ENCODE measurements at regions not wholly inside any gene's neighbourhood (a gene's known extent, or its start where the extent isn't known, plus 50 kb on each side); places are given as distances from the start of the nearest gene placed in this dataset.

GRCh38 chr10:108616559-108617285 lies 1306.6 kb downstream of the XPNPEP1 start:
- Histone ChIP-seq H3K36me3 (no peaks in the 10 kb centered on the region), H3K4me3 (no peak overlapping the region), H3K27me3 (no peaks in the 10 kb centered on the region), H3K4me1 (no peaks in the 10 kb centered on the region), H3K27ac (no peak overlapping the region), H3K9me3 (peaks cover 0 to 3% (median 0%) of the 10 kb centered on the region in 12 donors)
- ATAC-seq (no peak), DNase-seq (no peak)
- TF ChIP-seq POLR2A (IDR thresholded peaks at IDR 0.05) (no peak), CTCF (IDR thresholded peaks at IDR 0.05) (no peak)
- intact Hi-C loops (cut with DNase I): no loop called here
- WGBS, 4 donors: 74 to 83% (median 76%) methylated on average over 6 of the region's 6 CpGs

GRCh38 chr10:108615576-108616320 lies 1307.6 kb downstream of the XPNPEP1 start:
- no peak for DNase-seq
- ATAC-seq: no peak
- intact Hi-C loops (cut with DNase I): no loop called here
- Histone ChIP-seq H3K9me3 (peaks cover 0 to 3% (median 0%) of the 10 kb centered on the region in 12 donors), H3K27me3 (no peaks in the 10 kb centered on the region), H3K4me3 (no peak overlapping the region), H3K36me3 (no peaks in the 10 kb centered on the region), H3K27ac (no peak overlapping the region), H3K4me1 (no peaks in the 10 kb centered on the region)
- 59 to 62% (median 60%) methylated on average over 3 of the region's 3 CpGs for WGBS, 4 donors
- TF ChIP-seq CTCF (IDR thresholded peaks at IDR 0.05) (no peak), POLR2A (IDR thresholded peaks at IDR 0.05) (no peak)

GRCh38 chr10:108612485-108612884 lies 1310.8 kb downstream of the XPNPEP1 start:
- no peaks in the 10 kb centered on the region for H3K4me1 ChIP-seq
- H3K9me3 ChIP-seq: peaks cover 0 to 17% (median 0%) of the 10 kb centered on the region in 12 donors
- WGBS, 4 donors: 52 to 61% (median 53%) methylated on average over 3 of the region's 3 CpGs
- no peak overlapping the region for H3K27ac ChIP-seq
- ATAC-seq (no peak), DNase-seq (no peak)
- TF ChIP-seq CTCF (IDR thresholded peaks at IDR 0.05): no peak
- no peak for TF ChIP-seq POLR2A (IDR thresholded peaks at IDR 0.05)
- intact Hi-C loops (cut with DNase I): no loop called here
- H3K27me3 ChIP-seq: no peaks in the 10 kb centered on the region
- H3K36me3 ChIP-seq: no peaks in the 10 kb centered on the region
- no peak overlapping the region for H3K4me3 ChIP-seq

- WGBS, 4 donors: 28 to 54% (median 36%) methylated on average over 1 of the region's 1 CpG
These were observed 1314.5 kb downstream of the XPNPEP1 start for GRCh38 chr10:108608860-108609259.

More at GRCh38 chr10:108608860-108609259, 1314.5 kb downstream of the XPNPEP1 start:
- intact Hi-C loops (cut with DNase I): no loop called here
- no peaks in the 10 kb centered on the region for H3K27me3 ChIP-seq
- ATAC-seq (no peak), DNase-seq (no peak)
- no peaks in the 10 kb centered on the region for H3K4me1 ChIP-seq
- H3K36me3 ChIP-seq: no peaks in the 10 kb centered on the region
- no peak overlapping the region for H3K27ac ChIP-seq
- TF ChIP-seq POLR2A (IDR thresholded peaks at IDR 0.05) (no peak), CTCF (IDR thresholded peaks at IDR 0.05) (no peak)
- no peak overlapping the region for H3K4me3 ChIP-seq
- peaks cover 0 to 30% (median 0%) of the 10 kb centered on the region in 12 donors for H3K9me3 ChIP-seq

Measured in heart left ventricle (tissue), 16 donors.